ENCODE measurements at regions not wholly inside any gene's neighbourhood (a gene's known extent, or its start where the extent isn't known, plus 50 kb on each side); places are given as distances from the start of the nearest gene placed in this dataset.

DNA sequence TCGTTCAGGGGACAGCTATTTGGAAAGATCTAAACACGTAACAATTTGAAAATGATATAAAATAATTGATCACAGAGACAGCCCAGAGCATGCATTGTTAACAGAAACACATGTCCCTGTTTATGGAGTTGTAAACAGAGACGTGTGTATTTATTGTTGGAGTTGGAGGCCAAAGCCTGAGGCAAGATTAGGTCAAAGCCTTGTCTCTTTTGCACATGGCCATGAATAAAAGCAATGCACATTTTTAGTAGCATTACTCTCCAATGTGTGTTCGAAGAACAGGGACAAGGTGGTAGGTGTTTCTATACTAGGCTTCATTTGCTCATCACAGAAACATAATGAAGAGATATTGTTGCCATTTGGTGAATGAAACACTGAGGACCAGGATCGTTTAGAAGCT, 841.5 kb upstream of the FANCL start:
- DNase-seq (ENCODE audit: low read depth, low spot score), result no peak

DNA sequence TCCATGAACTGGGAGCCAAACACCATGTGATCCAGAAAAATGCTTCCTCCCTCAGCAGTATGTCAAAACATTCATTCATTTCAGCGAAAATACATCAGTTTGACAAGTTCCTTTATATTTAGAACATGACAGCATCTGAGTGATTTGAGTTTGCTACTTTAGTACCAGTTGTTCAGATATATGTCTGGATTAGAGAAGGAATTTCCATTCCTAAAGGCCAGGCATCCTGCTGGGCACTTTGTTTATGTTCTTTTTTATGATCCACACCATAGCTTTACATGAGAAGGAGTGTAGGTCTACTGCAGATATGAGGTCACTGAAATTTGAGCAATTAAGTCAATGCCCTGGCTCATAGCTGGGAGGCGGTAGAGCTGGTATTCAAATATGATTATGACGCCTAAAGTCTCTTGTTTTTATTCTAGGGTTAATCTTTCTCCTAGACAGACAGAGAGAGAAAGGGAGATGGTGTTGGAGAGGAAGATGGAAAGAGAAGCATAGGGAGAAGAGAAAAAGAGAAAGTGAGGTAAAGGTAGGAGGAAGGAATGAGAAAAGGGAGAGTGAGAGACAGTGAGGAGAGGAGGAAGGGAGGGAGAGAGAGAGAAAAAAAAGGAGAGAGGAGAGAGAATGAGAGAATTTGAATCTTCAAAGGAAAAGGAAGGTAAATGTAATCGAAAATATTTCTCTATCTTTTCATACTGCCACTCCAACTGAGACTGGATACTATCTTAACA, 839.5 kb upstream of the FANCL start:
- DNase-seq (ENCODE audit: low read depth, low spot score), result no peak

DNA sequence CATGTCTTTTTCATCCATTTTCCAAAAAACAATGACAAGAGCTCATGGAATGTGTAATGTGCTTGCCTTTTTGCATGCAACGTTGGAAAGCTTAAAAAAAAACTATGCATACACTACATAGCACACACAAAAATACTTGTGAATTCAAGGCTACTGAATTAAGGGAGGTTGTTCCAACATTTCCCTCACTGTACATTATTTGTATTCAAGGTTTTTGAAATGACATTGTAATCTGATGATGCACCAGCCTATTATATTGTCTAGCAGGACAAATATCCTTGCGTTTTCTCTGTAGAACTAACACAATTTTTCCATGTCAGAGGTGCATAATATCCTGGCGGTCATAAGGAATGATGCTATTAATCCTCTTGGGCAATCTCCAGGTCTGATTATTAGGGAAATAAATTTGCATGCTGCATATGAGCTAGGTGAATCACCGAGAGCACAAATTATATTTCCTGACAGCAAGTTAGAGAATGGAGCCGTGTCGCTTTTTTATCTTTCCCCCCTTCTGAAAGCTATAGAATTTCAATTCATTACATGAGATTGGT, 836.9 kb upstream of the FANCL start:
- DNase-seq (ENCODE audit: low read depth, low spot score), result no peak

DNA sequence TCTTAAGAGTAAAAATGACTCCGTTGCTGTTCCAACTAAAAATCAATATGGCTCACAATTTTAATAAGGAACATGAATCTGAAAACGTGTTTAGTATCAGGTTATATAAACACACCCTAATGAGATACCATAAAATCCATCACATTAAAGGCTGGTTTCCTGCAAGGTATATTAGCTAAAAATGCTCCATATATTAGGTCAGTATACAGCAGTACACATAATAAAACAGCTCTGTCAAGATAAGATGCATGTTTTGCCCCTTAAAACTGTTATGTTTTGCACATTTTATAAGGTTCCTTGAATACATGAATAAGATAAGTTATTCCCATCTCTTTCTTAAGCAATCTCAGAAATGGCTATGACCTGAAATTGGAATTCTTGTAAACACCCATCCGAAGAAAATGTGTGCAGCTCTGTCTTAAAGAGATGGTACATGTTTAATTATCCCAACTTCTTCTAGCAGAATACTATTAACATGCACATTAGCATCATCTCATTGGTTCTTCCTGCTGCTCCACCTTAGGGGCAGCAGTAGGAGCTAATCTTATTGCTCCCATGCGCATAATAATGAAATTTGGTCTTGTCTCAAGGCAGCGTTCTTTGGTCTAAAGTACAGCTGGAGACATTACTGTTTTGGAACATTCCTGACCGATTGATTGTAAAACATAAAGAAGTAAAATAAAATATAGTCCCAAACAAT, 836.1 kb upstream of the FANCL start:
- no peak for DNase-seq (ENCODE audit: low read depth, low spot score)

DNA sequence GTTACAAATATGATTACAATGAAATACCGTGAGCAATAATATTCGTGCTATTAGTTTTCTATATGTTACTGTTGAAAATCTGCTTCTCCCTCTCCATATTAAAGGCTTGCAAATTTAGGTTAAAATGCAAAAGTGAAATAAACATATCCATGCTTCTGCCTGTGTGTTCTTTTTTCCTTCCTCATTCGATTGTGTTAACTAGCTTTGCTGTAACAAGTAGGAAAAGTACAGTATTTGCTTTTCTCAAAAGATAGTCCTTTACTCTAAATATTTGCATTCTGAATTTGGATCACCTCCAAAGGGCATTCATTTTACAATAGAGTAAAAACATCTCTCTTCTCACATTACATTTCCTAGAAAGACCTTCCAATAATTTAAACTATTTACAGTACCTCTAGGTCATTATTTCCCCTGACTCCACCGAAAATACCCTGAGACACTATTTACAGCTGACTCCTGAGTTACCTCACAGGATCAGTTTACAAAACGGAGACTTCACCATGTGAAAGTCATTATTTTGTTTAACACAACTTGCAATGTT, 835.0 kb upstream of the FANCL start:
- DNase-seq (ENCODE audit: low read depth, low spot score), result no peak

DNA sequence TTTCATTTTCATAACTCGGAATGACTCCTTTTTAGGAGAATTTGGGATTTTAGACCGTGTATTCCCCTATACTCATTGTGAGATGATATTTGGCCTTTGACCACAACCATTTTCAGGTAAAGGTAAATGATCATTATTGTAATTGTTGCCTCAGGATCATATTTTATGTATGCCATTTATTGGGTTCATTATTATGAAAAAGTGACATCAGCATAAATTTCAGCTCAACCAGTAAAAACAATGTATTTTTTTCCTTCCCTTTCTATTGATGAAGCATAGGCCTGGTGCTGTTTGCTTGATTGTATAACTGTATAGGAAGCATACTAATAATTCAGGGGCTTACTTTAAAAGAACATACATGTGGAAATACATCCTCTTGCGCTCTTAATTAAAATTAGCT, 832.9 kb upstream of the FANCL start:
- DNase-seq (ENCODE audit: low read depth, low spot score), result no peak

DNA sequence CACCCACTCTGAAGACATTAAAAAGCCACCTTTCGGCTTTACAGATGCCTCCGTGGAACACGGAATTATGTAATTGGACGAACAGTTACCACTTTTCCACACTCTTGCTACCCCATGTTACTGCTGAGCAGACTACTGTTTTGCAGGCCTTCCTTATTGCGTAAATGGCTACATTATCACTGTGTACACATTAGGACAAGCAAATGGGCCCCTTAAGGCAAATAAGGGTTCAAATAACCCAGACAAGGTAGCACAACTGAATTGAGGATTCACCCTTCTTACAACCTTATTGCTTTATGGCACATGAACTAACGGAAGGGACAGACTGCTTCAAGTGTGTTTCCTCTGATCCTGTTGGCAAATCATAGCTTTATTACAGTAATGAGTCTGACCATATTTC, 832.2 kb upstream of the FANCL start:
- DNase-seq (ENCODE audit: low read depth, low spot score), result no peak

DNA sequence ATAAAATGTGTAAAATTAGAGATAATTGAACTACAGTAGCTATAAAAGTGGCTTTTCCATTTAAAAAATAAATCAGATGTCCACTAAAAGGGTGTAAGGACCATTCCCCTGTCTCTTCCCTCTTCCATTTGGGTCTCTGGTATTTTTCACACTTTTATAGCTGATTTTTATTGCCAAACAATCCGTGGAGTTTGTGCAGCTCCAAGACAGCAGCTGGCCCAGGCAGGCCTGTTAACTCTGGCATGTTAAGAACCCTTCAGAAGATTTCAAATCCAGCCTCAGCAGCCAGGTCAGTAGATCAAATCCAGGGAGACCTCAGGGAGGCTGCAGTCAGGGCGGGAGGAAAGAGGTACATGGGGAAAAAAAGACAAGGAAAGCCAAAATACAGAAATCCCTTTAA, 827.1 kb upstream of the FANCL start:
- no peak for DNase-seq (ENCODE audit: low read depth, low spot score)

DNA sequence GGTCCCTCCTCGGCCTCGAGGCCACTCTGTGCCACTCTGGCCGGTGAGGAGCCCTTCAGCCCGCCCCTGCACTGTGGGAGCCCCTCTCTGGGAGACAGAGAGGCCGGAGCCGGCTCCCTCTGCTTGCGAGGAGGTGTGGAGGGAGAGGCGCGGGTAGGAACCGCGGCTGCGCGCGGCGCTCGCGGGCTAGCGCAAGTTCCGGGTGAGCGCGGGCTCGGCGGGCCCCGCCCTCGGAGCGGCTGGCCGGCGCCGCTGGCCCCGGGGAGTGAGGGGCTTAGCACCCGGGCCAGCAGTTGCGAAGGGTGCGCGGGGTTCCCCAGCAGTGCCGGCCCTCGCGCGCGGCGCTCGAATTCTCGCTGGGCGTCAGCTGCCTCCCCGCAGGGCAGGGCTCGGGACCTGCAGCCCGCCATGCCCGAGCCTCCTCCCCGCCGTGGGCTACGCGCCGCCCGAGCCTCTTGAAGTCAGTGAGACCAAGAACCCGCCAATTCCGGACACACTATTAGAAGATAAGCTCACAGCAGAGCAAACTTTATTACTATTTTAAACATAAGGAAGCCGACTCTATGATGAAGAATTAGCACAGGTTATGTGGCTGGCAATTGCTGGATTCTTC, 825.8 kb upstream of the FANCL start:
- no peak for DNase-seq (ENCODE audit: low read depth, low spot score)

DNA sequence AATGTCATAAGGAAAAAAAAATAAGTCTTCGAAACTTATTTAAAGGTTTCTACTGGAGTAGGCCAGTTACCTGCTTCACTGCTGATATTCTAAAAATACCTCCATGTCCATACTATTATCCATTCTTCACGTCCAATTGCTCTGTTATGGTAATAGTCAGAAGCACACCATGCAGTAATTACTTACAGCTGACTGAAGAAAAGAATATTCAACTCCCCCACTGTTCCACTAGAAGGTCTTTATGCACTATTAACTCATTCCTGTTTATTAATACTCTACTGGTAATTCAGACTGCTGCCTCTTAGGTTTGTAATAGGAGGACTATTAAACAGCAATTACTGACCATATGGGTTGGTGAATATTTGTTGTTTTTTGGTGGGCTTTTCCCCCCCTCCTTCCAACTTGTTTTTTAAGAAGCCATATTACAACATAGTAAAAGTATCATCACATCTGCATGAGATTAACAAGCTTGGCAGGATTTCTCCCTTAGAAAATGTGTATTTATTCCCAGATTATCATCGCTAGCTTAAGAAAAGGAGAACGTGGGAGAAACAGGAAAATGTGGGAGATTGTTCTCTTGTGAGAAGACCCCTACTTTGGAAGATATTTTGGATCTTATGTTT, 806.4 kb upstream of the FANCL start:
- DNase-seq (ENCODE audit: low read depth, low spot score), result no peak

DNA sequence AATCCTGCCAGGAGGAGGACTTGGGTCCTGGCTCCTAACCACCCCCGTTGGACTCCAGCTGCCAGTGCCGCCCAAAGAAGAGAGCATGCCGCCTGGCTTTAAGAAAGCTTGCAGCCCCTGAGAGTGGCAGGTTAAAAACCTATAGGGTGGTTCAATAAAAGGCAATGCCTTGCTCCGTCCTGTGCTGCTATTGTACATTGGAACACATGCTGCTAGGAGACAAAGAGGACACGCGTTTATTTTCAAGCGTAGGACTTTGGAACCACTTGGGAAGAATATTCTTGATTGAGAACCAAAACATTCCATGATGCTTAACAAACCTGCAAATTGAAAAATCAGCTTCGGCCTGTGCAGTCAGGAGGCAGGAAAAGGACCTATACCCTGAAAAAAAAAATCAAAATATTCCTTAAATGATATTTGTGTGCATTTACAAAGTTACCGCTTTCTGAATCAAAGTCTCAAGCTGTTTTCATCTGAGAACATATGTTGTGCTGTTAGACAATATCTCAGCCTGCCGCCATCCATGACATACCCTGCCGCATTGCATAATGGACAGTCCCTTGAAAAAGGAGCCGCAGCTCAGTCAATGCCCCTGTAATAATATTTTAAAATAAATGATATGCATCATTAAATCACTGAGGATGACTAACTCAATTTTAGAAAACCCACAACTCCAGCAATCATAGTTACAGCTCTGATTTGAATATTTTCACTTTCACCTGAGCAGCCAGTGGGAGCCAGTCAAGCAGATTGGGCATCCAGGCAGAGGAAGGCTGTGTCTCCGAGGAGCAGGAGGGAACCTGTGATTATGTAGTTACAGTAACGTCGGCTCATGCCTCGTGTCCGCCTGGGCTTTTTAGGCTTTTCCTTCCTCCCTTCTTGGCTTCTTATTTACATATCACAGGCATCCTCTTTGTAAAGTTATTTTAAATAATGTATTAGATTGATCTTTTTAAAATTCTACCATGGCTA, 805.6 kb upstream of the FANCL start:
- no peak for DNase-seq (ENCODE audit: low read depth, low spot score)

DNA sequence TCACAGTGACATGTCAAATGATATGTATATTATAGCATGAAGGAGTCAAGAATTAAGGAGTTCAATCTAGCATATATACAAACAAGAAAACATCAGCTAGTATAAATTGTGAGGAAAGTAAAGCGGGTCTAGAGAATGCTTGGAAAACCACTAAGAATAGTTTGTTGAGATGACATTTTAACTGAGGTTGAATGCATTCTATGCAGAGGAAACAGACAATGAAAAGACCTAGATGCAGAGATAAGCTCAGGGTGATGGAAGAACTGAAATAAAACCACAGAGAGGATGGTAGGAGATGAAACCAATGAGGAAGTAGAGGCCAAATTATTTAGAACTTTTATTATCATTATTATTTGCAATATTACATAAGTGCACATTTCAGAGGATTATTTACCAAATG, 803.6 kb upstream of the FANCL start:
- no peak for DNase-seq (ENCODE audit: low read depth, low spot score)

DNA sequence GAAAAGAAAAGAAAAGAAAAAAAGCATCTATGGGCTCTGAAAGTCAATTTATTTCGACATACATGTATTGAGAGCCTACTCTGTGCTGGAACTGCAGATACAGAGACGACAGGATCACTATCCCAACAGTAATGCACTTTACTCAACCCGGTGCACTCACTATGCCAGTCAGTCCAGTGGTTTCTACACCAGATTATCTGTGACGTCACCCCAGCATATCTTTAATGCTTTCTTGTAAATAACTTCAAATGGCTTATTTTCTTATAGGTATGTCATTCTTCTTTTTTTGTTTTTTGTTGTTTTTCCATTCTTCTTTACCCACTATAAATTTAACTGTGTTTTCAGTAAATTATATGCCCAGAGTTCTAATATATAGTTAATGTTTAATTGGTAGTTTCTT, 800.0 kb upstream of the FANCL start:
- no peak for DNase-seq (ENCODE audit: low read depth, low spot score)

DNA sequence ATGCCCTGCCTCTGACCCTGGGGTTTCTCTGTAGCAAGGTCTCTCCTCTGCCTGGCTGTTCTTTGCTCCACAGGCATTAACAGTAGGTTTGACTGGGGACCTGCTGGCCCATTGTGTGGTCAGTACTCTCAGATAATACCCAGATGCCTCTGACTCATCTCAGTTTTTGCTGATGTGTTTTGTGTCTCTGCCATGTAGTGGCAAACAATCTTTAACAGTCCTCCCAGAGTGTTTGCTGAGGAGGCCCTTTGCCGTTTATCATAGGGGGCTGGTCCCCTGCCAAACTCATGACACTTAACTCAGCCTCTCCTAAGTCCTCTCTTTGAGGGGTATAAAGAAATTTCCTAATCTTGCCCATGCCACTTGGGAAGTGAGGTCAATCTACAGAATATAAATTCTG, 793.7 kb upstream of the FANCL start:
- DNase-seq (ENCODE audit: low read depth, low spot score), result no peak

DNA sequence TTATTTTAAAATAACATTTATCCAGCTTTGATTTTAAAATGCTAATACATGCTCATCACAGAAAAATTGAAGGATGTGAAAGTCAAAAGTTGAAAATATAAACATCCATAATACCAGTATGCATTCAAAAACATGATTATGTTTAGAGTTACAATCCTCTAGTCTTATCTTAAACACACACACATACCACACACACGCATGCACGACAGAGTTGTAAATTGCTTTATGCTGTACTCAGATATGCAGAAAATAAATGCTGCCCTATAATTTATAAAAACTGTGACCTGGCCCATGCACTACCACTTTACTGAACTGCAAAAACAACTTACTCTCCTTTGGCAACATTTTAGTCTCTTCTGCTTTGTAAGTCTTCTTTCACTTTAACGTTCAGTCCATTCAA, 793.0 kb upstream of the FANCL start:
- no peak for DNase-seq (ENCODE audit: low read depth, low spot score)

DNA sequence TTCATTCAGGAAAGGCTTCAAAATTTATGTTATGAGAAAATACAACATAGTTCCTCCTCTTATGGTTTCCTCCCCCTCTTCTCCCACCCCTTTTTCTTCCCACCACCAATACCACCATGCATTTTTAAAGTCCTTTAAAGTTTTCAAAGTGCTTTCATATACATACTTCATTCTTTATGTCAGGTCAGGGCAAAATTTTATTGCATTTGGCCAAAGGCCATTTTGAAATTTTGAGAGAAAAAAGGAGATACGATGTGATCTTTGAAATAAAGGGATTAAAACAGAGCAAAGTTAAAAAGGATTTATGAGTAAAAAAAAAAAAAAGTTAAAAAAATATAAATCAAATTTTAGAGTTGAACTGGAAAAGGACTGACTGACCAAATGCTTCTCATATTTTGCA, 792.5 kb upstream of the FANCL start:
- no peak for DNase-seq (ENCODE audit: low read depth, low spot score)

DNA sequence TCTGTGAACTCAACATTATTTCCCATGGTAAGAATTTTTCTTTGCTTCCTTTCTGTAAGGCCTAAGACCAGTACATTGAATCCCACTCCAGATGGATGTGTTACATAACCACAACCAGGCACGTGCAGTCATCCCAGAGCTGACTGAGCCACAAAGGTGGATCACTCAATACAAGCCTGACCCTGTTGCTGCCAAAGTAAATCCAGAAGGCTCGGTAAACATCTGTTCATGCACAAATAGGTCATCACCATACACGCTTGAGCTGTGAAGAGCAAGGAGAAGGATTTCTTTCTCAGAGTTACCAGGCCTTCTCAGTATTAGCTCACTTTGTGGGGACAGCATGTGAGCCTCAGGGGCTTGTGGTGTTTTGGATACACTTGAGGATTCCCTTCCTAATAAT, 791.4 kb upstream of the FANCL start:
- DNase-seq (ENCODE audit: low read depth, low spot score), result no peak

DNA sequence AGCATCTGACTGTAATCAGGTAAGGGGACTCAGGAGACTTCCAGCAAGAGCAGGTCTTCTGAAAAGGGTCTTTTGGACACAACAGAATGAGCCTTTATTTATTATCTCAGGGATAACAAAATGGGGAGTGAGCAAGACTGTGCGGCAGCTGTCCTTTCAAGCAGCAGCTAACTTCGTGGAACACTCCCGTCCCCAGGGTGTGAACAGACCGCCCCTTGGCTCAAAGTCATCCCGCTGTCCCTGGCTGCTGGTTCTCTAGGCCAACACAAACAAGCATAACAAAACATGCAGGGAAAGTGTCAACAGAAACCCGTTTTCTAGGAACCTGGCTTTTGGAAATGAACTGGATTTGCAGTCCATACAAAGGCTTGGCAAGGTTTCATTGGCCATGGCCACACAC, 787.9 kb upstream of the FANCL start:
- DNase-seq (ENCODE audit: low read depth, low spot score), result no peak

DNA sequence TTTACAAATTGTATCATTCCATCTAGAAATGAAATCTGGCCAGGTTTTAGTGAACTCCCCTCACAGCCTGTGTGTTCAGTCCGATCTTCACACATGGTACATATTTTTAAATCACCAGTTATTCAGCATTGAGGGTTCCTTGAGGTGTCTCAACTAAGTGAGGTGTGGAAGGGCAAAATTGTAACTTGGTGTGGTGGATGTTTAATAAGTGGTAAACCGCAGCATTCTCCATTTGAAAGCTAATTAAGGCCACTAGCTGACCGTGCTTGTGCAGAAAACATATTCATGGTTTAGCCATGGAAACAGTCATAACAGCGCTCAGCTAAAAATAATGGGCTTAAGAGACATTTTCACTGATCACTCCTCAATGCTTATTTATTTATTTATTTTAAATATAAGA, 786.2 kb upstream of the FANCL start:
- no peak for DNase-seq (ENCODE audit: low read depth, low spot score)

DNA sequence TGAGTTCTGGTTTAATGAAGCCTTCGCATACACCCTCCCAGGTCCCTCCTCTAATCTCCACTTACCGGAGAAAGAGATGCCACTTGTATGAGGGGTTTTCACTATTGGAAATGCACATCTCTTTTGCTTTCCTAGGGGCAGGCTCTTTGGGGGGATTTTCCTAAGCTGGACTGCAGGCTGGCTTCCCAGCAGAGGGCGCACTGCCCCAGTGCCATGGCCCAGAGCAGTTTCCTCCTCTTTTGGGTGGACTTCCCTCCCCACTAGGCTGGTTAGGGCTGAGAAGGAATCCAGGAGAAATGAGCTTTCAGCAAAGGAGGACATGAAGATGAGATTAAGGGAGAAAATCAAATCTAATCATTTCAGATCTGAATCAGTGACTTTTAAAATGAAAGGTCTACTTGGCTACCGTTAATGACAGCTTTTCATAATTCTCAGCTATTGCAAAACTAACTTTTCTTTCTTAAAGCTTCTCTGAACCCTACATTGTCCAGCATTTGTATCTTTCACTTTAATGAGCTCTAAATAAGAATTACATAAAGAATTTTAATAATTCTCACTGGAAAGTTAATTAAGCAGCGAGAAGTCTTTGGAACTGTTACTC, 784.1 kb upstream of the FANCL start:
- DNase-seq (ENCODE audit: low read depth, low spot score), result no peak

DNA sequence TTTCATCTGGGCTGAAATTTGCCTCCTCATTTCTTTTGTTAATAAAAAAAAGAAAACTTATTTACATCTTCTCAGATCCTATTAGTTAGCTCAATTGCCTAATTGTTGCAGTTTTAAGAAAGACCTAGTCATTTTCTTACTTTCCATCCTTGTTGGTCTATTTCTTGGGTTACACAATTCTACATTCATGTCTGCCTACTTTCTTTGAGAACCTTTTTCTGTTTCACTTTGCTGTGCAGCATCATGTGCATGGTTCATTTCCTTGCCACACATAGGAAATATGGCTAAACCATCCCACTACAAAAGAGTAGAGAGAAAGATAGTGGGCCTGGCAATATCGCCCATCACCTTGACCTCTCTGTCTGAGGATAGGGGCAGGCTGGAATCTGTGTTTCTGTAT, 780.7 kb upstream of the FANCL start:
- no peak for DNase-seq (ENCODE audit: low read depth, low spot score)

Data from smooth muscle cell of the brain vasculature (primary cell).